HG03066 (cell line): ENCODE measurements at regions not wholly inside any gene's neighbourhood (a gene's known extent, or its start where the extent isn't known, plus 50 kb on each side); places are given as distances from the start of the nearest gene placed in this dataset.

Experiments used
- ATAC-seq: cut with Tn5 transposase; IDR thresholded peaks from one replicate; pipeline ENCODE4 v1.9.1; 2021; ENCODE audit warnings: low read depth; ENCODE audit not compliant: unreplicated experiment

DNA sequence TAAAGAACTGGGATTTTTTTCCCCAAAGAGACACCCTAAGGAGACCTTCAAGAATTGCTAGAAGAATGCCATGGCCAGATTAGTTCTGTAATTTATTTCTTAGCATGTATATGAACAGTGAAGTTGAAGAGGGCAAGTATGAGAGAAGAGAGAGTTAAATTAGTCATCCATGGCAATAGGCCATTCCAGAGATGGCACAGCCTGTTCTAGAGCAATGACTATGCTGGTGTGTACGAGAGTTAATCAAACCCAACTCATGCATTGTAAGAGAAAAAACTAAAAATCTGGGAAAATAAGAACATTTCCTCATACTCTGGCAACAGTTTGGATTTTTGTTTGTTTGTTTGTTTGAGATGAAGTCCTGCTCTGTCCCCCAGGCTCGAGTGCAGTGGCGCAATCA, 112.1 kb upstream of the PIK3C3 start:
- no peak for ATAC-seq

DNA sequence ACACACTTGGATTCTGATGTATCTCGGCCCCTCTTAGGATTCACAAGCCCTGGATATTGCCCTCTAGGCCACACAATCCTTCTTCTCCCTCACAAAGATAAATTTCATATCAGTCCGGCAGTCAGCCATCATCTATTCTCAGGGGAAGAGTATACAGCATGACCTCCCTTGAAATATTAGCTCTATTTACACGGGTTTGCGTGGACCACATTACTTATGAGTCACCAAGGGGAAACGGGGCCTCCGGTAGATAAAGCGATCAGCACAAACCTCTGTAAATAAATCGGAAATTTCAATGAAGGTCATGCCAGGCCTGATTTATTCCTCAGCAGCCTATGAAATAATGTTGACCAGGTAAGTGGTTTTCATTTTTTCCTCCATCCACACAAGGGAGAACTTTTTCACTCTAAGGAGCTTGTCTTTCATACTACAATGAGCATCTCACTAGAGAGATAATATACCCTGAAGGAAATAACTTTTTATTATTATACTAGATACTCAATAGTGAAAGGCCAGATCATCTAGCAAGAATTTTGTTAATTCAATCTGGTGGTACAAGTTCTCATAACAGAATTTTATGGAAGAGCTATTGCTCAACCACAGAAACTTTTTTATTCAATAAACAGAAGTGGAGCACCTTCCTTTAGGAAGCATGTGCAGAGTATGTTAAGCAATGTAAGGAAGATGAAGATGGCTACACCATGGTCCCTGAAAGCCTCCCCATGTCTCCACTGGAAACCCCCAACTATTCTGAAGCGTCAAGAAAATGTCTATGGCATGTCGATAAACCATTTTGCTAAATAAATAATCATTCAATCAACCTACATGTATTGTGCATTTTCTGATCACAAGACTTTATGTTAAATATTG, 125.2 kb upstream of the PIK3C3 start:
- ATAC-seq = no peak

DNA sequence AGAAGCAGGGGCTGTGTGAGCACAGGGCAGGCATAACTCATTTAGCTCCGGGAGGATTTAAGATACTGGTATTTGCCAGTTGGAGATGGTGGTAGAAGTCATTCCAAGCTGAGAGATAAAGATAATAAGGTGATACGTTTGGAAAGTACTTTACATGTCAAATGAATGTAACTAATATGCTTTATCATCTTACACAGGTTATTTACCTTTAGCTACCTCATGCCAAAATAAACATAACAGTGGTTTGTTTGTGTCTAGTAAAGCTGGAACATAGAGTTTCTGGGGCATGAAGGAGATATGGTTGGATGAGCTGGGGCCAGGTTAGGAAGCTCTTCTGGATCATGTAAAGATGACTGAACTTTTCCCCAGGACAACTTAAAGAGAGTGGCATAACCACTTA, 126.9 kb upstream of the PIK3C3 start:
- no peak for ATAC-seq

GRCh38 chr18:41820784-41821183, 134.2 kb upstream of the PIK3C3 start:
- ATAC-seq = no peak

GRCh38 chr18:41818381-41819355, 136.4 kb upstream of the PIK3C3 start:
- ATAC-seq = no peak

GRCh38 chr18:41814651-41815050, 140.4 kb upstream of the PIK3C3 start:
- no peak for ATAC-seq

DNA sequence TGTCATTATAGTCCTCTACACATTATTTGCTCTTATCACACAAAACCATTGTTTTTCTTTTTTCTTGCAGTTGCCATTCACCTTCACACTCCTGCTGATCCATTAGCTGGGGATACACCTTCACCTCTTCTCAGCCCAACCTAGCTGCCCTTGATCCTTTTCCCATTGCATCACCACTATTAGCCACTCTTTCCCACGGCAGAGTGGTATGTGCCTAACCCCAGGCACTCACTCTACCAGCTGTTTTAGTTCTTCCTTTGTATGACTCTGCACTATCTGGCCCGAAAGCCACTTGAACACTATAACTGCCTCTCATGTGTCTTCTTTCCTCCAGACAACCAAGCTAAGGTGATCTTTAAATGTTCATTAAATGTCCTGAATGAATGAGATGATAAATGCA, 145.4 kb upstream of the PIK3C3 start:
- no peak for ATAC-seq

DNA sequence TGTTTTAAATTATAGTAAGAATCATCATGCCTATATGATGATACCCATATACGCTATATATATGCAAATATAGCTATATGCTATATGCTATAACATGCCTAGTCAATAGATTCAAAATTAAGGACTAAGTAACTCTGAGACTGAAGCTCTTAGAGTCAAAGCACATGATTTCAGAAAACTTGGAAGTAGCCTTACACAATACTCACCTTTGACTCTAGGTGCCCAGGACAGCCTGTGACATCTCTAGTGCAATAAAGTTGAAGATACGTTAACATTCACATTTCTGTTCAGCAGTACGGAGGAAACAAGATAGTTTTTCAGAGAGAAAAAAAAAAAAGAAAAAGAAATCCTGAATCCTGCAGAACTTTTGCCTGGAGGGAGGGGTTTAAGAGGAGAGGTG, 149.7 kb upstream of the PIK3C3 start:
- no peak for ATAC-seq

DNA sequence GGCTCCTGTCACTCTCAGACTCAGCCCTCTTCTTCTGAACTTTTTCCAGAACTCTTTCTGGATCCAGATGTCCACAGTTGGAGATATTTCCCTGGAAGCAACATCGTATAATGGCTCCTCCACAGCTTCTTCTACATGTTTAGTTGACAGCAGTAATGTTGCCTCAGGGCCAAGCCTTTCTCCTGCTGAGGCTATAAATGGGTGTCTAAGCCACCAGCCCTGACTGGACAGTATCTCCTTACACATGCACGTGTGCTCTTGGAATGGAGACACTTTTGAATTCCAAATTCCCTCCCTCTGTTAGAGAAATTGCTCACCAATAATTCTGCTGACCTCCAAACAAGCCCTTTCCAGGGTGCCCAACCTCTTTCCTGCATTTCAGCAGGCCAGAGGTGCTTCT, 156.2 kb upstream of the PIK3C3 start:
- no peak for ATAC-seq

GRCh38 chr18:41790687-41791086, 164.3 kb upstream of the PIK3C3 start:
- ATAC-seq = no peak

GRCh38 chr18:41789001-41789400, 166.0 kb upstream of the PIK3C3 start:
- no peak for ATAC-seq

- ATAC-seq = no peak
Observed at GRCh38 chr18:41783879-41784278, 171.2 kb upstream of the PIK3C3 start.

DNA sequence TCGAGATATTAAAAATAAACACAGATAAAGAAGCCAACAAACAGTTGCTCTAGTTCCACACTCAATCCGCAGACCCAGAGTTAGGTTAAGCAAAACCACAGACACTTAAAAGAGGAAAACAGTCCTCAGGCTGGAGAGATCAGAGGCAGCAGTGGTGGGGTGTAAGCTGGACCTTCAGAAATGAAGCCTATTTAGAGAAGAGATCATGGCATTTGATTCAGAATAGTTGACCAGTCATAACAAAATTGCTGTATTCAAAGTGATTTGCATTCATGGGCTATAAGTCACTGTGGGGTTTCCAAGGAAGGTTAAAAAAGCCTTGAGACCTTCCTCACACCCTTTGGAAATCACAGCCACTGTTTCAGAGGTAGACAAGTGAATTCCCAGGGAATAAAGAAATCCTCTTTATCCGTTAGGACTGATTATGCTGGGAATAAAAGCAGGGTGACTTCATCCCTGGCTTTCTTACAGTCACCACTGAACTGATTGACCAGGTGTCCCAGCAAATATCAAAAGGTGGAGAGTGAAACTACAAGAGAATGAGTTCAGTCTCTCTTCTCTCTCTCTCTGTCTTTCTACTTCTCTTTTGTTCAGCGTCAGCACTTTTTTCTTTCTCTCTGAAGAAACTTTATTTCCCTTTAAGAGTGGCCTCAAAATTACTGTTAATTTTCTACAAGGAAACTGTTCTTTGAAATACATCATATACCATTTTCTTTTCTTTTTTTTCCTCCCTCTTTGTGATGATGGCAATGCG, 171.8 kb upstream of the PIK3C3 start:
- no peak for ATAC-seq

- no peak for ATAC-seq
Observed at GRCh38 chr18:41771973-41772372, 183.1 kb upstream of the PIK3C3 start.

DNA sequence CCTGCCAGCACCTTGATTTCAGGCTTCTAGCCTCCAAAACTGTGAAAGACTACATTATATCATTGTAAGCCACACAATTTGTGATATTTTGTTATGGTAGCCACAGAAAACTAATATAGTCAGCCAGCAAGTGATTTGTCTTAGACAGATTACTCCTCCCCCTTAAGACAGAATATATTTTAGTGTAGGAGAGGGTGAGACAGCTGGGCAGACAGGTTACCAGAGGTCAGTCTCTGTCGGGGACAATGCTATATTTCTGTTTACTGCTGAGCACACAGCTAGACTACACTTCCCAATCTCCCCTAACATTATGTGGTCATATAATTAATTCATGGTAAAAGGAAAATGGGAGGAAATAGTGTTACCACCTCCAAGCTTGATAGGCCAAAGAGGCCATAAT, 185.8 kb upstream of the PIK3C3 start:
- no peak for ATAC-seq

- ATAC-seq = no peak
Observed at GRCh38 chr18:41768467-41768866, 186.6 kb upstream of the PIK3C3 start.

GRCh38 chr18:41767960-41768359, 187.1 kb upstream of the PIK3C3 start:
- ATAC-seq = no peak

GRCh38 chr18:41765460-41765859, 189.6 kb upstream of the PIK3C3 start:
- ATAC-seq = no peak

GRCh38 chr18:41763361-41763760, 191.7 kb upstream of the PIK3C3 start:
- no peak for ATAC-seq

DNA sequence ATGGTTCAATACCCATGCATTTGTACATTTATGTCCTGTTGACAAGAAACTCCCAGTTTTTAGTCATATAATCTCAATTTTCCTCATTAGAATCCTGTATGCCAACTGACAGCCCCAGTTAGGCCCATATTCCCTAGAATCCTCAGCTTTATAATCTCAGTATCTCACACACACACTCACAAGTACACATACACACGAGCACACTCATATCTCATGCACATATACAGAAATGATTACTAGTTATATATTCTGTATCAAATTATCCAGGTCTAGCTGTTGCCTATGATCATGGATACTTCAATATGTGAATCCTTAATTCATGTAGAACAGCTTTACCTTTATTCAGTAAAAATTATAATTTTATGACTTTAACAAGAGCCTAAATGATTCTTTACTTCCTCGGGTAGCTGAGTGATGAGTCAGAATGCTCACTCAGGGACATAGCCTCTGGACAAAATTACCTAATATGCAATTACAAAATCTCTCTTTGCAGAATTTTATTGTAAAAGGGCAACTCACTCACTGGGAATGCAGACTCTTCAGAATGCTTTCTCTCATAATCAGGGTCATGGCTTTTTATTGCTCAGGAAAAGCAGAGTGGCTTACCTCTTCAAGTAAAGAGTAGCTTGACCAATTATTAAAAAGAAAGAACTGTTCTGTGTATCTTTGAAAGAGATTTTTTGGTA, 193.6 kb upstream of the PIK3C3 start:
- no peak for ATAC-seq
